HEK293T (cell line): ENCODE measurements at regions not wholly inside any gene's neighbourhood (a gene's known extent, or its start where the extent isn't known, plus 50 kb on each side); places are given as distances from the start of the nearest gene placed in this dataset.

Experiments used
- CTCF ChIA-PET: fragments of 350-600 bp; formaldehyde crosslinking; extraction: SDS; loops from one replicate; lab custom pipeline; 2021; ENCODE audit warnings: antibody characterized with exemption, inconsistent platforms; lab: Yijun Ruan, JAX
- POLR2A ChIA-PET: fragments of 350-600 bp; formaldehyde crosslinking; extraction: SDS; loops from one replicate; lab custom pipeline; 2020; ENCODE audit warnings: antibody characterized with exemption, inconsistent platforms; lab: Yijun Ruan, JAX
- DNase-seq: peaks from one replicate; pipeline ENCODE4 v3.0.0; 2012; ENCODE audit warnings: mixed read lengths; ENCODE audit errors: extremely low spot score
- ARNT ChIP-seq: fragments of 450-650 bp; IDR thresholded peaks from 2 replicates; pipeline ENCODE4 v1.6.1; 2017; ENCODE audit warnings: mild to moderate bottlenecking
- BHLHE40 ChIP-seq: fragments of 450-650 bp; IDR thresholded peaks from 2 replicates; pipeline ENCODE4 v1.6.1; 2016; ENCODE audit warnings: mild to moderate bottlenecking, moderate library complexity, borderline replicate concordance
- CTBP1 ChIP-seq: fragments of 450-650 bp; IDR thresholded peaks from 2 replicates; pipeline ENCODE4 v1.6.1; 2016; ENCODE audit warnings: borderline replicate concordance
- ELF4 ChIP-seq: fragments of 450-650 bp; IDR thresholded peaks from 2 replicates; pipeline ENCODE4 v1.6.1; 2017; ENCODE audit warnings: antibody characterized with exemption
- FOXA1 ChIP-seq: fragments of 450-650 bp; IDR thresholded peaks from 2 replicates; pipeline ENCODE4 v1.6.1; 2016; ENCODE audit warnings: mild to moderate bottlenecking
- FOXK2 ChIP-seq: fragments of 450-650 bp; IDR thresholded peaks from 2 replicates; pipeline ENCODE4 v1.6.1; 2016; ENCODE audit warnings: mild to moderate bottlenecking
- FOXM1 ChIP-seq: fragments of 450-650 bp; IDR thresholded peaks from 2 replicates; pipeline ENCODE4 v1.6.1; 2017; ENCODE audit warnings: mild to moderate bottlenecking, borderline replicate concordance
- HDGF ChIP-seq: fragments of 450-650 bp; IDR thresholded peaks from 2 replicates; pipeline ENCODE4 v1.6.1; 2017; ENCODE audit warnings: antibody characterized with exemption, borderline replicate concordance
- L3MBTL2 ChIP-seq: fragments of 450-650 bp; conservative IDR thresholded peaks from 2 replicates; pipeline ENCODE4 v1.6.1; 2016; ENCODE audit warnings: mild to moderate bottlenecking
- LEF1 ChIP-seq: fragments of 450-650 bp; IDR thresholded peaks from 2 replicates; pipeline ENCODE4 v1.6.1; 2017; ENCODE audit warnings: mild to moderate bottlenecking, borderline replicate concordance
- NFRKB ChIP-seq: fragments of 450-650 bp; IDR thresholded peaks from 2 replicates; pipeline ENCODE4 v1.6.1; 2016; ENCODE audit warnings: mild to moderate bottlenecking, moderate library complexity
- SP1 ChIP-seq: fragments of 450-650 bp; IDR thresholded peaks from 2 replicates; pipeline ENCODE4 v1.6.1; 2017
- SUZ12 ChIP-seq: fragments of 450-650 bp; IDR thresholded peaks from 2 replicates; pipeline ENCODE4 v1.6.1; 2016; ENCODE audit warnings: mild to moderate bottlenecking
- TARDBP ChIP-seq: fragments of 450-650 bp; IDR thresholded peaks from 2 replicates; pipeline ENCODE4 v1.6.1; 2016
- ZNF384 ChIP-seq: fragments of 450-650 bp; IDR thresholded peaks from 2 replicates; pipeline ENCODE4 v1.6.1; 2016
- TF ChIP-seq, protein P1 (sequence below): fragments of 450-650 bp; IDR thresholded peaks from 2 replicates; pipeline ENCODE4 v1.6.1; 2016

DNA sequence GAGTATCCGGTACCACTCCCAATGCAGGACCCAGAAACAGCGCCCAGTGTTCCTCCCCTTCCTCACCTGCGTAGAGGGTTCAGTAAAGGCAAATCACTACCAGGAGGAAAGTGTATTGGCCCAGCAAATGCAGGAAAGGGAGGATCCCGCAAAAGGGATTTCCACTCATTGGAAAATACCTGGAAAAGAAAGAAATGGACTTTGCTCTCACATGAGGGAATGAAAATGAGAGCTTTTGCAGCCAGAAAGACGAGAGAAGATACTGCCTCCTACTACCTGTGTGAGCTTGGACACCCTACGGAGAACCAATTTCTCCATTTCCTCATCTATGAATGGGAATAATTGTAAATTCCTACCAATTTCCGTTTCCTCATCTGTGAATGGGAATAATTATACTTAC, 184.1 kb upstream of the PPARGC1A start:
- DNase-seq: no peak
- CTCF ChIA-PET: no interaction called here
- POLR2A ChIA-PET: no interaction called here
- no peak for TF ChIP-seq SUZ12
- no peak for TF ChIP-seq FOXA1
- TF ChIP-seq BHLHE40: no peak
- no peak for TF ChIP-seq NFRKB
- no peak for TF ChIP-seq SP1
- TF ChIP-seq, protein P1, sequence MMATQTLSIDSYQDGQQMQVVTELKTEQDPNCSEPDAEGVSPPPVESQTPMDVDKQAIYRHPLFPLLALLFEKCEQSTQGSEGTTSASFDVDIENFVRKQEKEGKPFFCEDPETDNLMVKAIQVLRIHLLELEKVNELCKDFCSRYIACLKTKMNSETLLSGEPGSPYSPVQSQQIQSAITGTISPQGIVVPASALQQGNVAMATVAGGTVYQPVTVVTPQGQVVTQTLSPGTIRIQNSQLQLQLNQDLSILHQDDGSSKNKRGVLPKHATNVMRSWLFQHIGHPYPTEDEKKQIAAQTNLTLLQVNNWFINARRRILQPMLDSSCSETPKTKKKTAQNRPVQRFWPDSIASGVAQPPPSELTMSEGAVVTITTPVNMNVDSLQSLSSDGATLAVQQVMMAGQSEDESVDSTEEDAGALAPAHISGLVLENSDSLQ: no peak
- no peak for TF ChIP-seq ARNT
- TF ChIP-seq TARDBP: no peak
- no peak for TF ChIP-seq LEF1
- TF ChIP-seq CTBP1: no peak
- TF ChIP-seq FOXM1: no peak
- TF ChIP-seq FOXK2: no peak
- TF ChIP-seq ELF4: no peak
- no peak for TF ChIP-seq ZNF384
- no peak for TF ChIP-seq HDGF
- TF ChIP-seq L3MBTL2: no peak

DNA sequence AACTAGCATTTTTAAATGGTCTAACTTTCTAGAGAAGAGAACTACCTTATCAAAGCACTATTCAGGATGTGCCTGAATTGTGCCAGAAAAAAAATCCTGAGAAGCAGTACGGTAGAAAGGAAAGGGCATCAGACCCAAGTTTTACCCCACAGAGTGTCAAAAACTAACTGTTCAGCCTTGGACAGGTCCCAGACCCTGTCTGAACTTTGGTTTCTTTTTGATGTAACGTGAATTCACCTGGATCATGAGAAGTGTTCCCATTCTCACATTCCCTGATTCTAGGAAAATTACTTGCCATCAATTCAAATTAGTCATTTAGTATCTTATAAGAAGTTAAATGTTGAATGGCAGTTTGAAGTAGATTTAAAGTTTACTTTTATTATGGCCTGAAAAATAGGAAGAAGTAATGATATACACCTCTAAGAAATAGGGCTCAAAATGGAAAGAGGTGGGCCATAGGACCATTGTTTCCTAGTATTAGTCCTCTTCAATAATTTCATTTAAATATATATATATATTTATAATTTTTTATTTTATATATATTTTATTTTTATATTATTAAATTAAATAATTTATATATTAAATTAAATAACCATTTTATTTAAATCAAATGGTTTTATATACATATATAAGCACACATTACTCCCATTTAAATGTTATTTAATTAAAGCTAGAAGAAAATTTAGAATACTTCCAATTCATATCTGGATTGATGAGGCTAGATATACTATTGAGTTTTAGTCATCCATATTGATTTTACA, 181.9 kb upstream of the PPARGC1A start:
- TF ChIP-seq SP1 (no peak), CTBP1 (no peak), ARNT (no peak), HDGF (no peak), SUZ12 (no peak), BHLHE40 (no peak), TARDBP (no peak), LEF1 (no peak), FOXM1 (no peak), L3MBTL2 (no peak)
- TF ChIP-seq, protein P1: no peak

DNA sequence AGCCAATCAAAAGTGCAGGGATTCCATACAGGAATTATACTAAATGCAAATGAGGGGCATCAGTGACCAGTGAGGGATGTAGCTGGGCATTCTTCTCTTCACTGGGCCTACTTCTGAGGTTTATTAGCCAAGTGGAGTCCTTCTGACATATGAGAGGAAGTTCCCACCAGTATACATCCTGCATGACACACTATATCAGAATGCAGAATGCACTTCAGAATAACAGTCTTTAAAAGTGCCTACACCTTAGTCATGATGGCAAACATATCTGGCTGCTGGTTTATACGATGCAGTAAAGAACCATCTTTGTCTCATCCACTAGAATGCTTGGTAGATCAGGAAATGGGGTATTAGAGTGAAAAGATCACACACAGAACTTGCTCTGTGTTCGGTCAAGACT, 180.3 kb upstream of the PPARGC1A start:
- no peak for DNase-seq
- POLR2A ChIA-PET: no interaction called here
- CTCF ChIA-PET: no interaction called here
- TF ChIP-seq SP1 (no peak), FOXA1 (no peak), CTBP1 (no peak), FOXK2 (no peak), ZNF384 (no peak), LEF1 (no peak), L3MBTL2 (no peak), NFRKB (no peak), BHLHE40 (no peak), ARNT (no peak), TARDBP (no peak), HDGF (no peak)

More for the DNA sequence above, 181.9 kb upstream of the PPARGC1A start:
- DNase-seq: no peak
- ChIA-PET CTCF (no interaction called here), POLR2A (no interaction called here)

DNA sequence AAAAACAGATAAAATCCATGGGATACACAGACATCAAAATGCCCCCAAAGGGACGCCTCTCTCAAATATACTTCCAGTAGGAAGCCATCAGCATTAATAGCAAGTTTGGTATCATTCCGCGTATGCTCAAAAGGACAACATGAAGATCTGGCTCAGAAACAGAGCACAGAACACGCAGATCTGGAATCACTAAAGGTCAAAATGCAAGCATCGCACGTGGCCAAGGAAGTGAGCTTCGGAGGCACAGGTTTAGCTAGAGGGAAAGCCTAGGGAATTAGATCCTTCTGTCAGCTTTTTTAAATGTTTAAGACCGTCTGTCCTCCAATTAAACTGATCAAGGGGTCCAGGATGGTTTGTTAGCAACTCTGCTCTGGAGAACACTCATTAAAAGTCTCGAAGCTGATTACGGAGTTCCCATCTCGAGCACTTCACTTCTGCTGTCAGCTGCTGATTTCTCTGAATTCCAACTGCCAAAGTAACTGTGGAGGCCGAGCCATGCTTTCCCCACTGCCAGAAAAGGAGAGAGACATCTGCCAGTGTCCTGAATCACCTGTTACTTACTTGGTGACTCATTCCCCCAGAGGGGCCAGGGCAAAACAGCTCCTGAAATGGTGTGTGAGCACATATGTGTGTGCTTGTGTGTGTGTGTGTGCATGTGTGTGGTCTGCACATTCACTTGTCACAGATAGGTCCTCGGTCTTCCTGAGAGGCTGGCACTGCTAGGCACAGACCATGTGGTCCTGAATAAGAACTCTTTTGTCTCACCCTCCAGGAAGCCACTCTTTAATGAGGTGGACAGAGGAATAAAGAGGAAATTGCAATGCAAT, 177.7 kb upstream of the PPARGC1A start:
- TF ChIP-seq SP1 (no peak), LEF1 (no peak), CTBP1 (no peak), NFRKB (no peak), HDGF (no peak), ELF4 (no peak), ARNT (no peak)
- ChIA-PET POLR2A (no interaction called here), CTCF (interaction anchor here (0.7 kb wide), 1 partner anchor 84 kb away, joined by 7 read pairs; no protein-coding TSS in a partner anchor)
- no peak for DNase-seq

DNA sequence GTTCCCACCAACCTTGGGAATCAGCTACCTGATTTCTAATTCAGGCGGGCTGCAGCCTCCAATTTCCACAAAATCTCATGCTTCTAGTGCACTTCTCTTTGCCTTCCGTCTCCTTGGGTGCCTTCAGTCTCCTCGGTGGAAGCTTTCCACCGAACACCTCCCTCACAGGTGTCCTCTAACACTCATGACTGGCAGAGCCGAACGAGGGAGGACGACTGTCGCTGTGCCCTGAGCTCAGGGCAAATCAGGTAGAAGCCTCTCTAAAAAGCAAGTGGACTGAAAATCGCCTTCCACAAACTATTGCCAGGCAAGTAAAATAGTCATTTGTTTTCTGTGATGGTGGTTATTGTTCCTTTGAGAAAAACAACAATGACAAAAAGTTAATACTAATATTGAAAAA, 176.1 kb upstream of the PPARGC1A start:
- no peak for DNase-seq
- TF ChIP-seq ARNT: no peak
- TF ChIP-seq CTBP1: no peak
- TF ChIP-seq FOXA1: no peak
- TF ChIP-seq, protein P1: no peak
- TF ChIP-seq ELF4: no peak
- no peak for TF ChIP-seq LEF1
- TF ChIP-seq BHLHE40: no peak
- no peak for TF ChIP-seq HDGF
- TF ChIP-seq L3MBTL2: no peak
- ChIA-PET POLR2A (no interaction called here), CTCF (no interaction called here)
